GM21717 (cell line): ENCODE measurements at regions not wholly inside any gene's neighbourhood (a gene's known extent, or its start where the extent isn't known, plus 50 kb on each side); places are given as distances from the start of the nearest gene placed in this dataset.

Source experiments
- ATAC-seq: cut with Tn5 transposase; IDR thresholded peaks from one replicate; pipeline ENCODE4 v1.9.1; 2021; ENCODE audit warnings: mild to moderate bottlenecking, moderate library complexity; ENCODE audit not compliant: unreplicated experiment

GRCh38 chr1:81129776-81130175 lies 671.0 kb upstream of the ADGRL2 start:
- ATAC-seq = no peak

- ATAC-seq = no peak
These were observed 671.4 kb upstream of the ADGRL2 start for GRCh38 chr1:81129366-81129765.

- ATAC-seq = no peak
These were observed 672.7 kb upstream of the ADGRL2 start for GRCh38 chr1:81128079-81128478.

- no peak for ATAC-seq
These were observed 673.6 kb upstream of the ADGRL2 start for GRCh38 chr1:81126989-81127581.

GRCh38 chr1:81125672-81126071 lies 675.1 kb upstream of the ADGRL2 start:
- ATAC-seq = no peak

- no peak for ATAC-seq
These were observed 679.4 kb upstream of the ADGRL2 start for GRCh38 chr1:81121306-81121705.

GRCh38 chr1:81119319-81119718 lies 681.4 kb upstream of the ADGRL2 start:
- no peak for ATAC-seq

- ATAC-seq = no peak
These were observed 682.2 kb upstream of the ADGRL2 start for GRCh38 chr1:81118550-81118949.

- ATAC-seq = no peak
These were observed 685.3 kb upstream of the ADGRL2 start for GRCh38 chr1:81115422-81115821.

GRCh38 chr1:81114191-81114590 lies 686.5 kb upstream of the ADGRL2 start:
- ATAC-seq = no peak

GRCh38 chr1:81113688-81114087 lies 687.0 kb upstream of the ADGRL2 start:
- ATAC-seq = no peak

GRCh38 chr1:81111818-81112217 lies 688.9 kb upstream of the ADGRL2 start:
- ATAC-seq = no peak

- no peak for ATAC-seq
These were observed 691.7 kb upstream of the ADGRL2 start for GRCh38 chr1:81109038-81109437.

- ATAC-seq = no peak
These were observed 702.9 kb upstream of the ADGRL2 start for GRCh38 chr1:81097860-81098259.

- ATAC-seq = no peak
These were observed 727.2 kb upstream of the ADGRL2 start for GRCh38 chr1:81073580-81073979.

GRCh38 chr1:81071969-81072753 lies 728.6 kb upstream of the ADGRL2 start:
- no peak for ATAC-seq

GRCh38 chr1:81071072-81071858 lies 729.5 kb upstream of the ADGRL2 start:
- no peak for ATAC-seq

- no peak for ATAC-seq
These were observed 730.9 kb upstream of the ADGRL2 start for GRCh38 chr1:81069856-81070255.

GRCh38 chr1:81068726-81069125 lies 732.0 kb upstream of the ADGRL2 start:
- ATAC-seq = no peak

- no peak for ATAC-seq
These were observed 746.9 kb upstream of the ADGRL2 start for GRCh38 chr1:81053826-81054225.

GRCh38 chr1:81052162-81052561 lies 748.6 kb upstream of the ADGRL2 start:
- ATAC-seq = no peak

GRCh38 chr1:81050390-81050789 lies 750.3 kb upstream of the ADGRL2 start:
- no peak for ATAC-seq
